SK-N-DZ (cell line): ENCODE measurements at regions not wholly inside any gene's neighbourhood (a gene's known extent, or its start where the extent isn't known, plus 50 kb on each side); places are given as distances from the start of the nearest gene placed in this dataset.

Experiments
- DNase-seq: peaks from one replicate; pipeline ENCODE4 v3.0.0-alpha.2; 2015; ENCODE audit warnings: low spot score

GRCh38 chr11:131297441-131297840, 73.0 kb upstream of the NTM start:
- DNase-seq, result no peak

DNA sequence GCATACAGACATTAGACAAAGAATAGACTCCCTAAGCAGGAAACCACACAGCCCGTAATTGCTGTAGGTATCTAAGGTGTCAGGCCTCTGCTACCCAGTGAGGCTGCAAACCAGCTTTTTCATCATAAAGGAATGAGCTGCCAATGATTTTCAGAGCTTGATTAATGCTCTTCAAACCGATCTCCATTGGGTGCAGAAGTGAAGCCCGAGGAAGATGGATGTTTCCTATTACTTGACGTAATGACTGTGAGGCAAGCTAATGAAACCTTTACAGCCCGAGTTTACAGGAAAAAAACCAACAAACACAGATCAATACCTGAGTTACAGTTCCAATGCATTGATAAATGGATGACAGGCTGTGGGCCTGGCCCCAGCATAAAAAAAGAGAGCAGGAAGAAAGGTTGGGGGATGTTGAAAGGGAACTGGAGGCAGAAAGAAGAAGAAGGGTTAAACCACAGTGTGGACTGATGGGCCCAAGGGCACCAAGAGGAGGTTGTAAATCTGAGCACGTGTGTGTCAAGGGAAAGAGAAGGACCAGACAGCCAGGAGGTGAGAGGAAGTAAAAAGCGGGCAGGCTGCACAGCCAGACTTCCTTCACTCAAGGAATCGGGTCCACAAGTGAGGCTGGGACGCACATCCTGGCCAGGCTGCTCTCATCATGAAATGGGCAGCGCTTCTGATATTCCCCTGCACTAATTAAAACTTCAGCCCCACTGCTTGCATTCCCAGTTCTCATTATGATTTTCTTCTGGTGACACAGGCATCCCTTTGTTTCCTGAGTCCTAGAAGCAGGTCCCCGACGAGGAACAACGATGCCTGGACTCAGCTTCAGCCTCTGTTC, 70.6 kb upstream of the NTM start:
- no peak for DNase-seq

DNA sequence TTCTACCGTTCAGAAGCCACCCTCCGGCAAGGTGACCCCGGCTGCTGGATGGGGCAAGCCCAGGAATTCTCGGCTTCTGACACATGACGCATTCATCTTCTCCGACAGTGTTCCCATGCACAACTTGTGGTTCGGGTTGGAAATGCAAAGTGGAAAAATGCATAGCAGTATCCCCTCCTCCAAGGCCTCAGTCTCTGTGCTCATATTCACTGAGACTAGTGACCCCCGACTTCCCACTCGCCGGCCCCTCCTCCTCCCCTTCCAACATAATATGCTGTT, 70.0 kb upstream of the NTM start:
- DNase-seq, result no peak

DNA sequence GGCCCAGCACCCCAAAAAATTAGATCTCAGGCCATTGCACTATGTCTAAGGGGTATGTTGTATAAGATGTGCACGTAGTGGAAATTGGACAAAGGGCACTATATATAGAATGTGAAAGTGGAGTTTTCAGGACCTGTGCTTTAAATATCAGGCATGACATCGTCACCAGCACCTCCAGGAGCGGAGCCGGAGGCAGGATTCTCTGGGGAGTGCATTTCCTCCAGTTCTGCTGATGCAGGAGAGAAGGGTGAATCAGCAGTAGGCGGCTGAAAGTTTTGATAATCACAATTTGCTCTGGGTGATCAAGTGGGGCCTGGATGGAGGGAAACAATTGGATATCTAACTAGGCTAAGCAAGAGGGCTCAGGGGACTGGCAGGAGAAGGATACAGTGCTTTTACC, 69.1 kb upstream of the NTM start:
- DNase-seq, result no peak

DNA sequence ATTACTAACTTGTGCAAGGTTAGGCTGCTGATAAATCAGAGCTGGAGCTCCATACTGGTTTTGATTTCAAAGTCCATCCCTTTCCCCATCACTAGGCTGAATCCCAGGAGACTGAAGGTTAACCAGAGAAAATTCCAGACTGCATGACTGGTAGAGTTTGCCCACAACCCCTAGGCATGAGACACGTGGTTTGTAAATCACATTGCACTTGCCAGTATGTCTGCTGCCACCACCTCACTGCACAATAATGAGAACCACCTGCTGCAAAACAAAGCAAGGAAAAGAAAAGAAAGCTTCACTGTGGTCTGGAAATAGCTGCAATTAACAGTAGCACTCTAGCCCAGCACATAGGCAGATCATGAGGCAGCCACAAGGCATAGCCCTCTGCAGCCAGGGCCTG, 67.6 kb upstream of the NTM start:
- no peak for DNase-seq

DNA sequence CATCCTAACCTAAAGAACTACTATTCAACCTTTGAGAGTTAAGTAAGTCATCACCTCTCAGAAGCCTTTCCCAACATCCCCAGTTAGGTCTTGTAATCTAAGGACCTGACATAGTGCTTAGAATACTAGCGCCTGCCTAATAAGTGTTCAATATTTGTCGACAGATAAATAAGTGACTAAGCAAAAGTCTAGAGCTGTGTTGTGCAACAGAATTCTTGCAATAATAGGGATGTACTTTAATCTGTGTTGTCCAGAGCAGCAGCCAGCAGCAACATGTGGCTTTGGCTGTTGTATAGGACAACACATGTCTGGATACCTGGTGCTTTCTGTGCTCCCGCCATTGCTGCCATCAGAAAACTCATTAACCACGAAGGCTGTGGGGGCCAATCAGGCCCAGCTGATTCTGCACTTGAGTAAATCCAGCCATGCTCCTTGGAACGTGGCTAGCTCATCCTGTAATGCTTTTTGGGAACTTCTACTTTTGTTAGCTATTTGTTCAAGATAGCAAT, 66.8 kb upstream of the NTM start:
- no peak for DNase-seq

GRCh38 chr11:131305005-131305404, 65.4 kb upstream of the NTM start:
- no peak for DNase-seq

DNA sequence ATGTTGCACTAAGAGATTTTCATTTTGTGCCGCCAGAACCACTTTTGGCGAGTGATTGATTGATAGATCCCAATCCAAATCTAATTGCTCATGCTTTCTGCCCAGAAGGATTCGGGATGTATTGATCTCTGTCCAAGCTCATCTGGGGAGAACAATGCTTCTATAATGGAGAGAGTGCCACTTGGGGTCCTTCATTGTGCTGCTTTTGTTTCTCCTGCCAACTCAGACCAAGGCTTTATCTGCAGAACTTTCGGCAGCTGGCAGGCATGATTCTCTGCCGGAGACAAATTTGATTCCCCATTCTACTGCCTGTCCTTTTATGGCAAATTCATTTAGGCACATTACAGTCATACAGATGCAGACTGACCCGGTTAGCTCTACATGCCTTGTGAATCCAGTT, 62.9 kb upstream of the NTM start:
- no peak for DNase-seq

- DNase-seq, result no peak
Measured at GRCh38 chr11:131309776-131310175, 60.6 kb upstream of the NTM start.

- no peak for DNase-seq
Measured at GRCh38 chr11:131311776-131312514, 58.5 kb upstream of the NTM start.
